GM19372 (cell line): ENCODE measurements at regions not wholly inside any gene's neighbourhood (a gene's known extent, or its start where the extent isn't known, plus 50 kb on each side); places are given as distances from the start of the nearest gene placed in this dataset.

Experiments used
- ATAC-seq: cut with Tn5 transposase; IDR thresholded peaks from one replicate; pipeline ENCODE4 v1.9.1; 2021; ENCODE audit warnings: mild to moderate bottlenecking, low read depth, moderate library complexity; ENCODE audit not compliant: unreplicated experiment

DNA sequence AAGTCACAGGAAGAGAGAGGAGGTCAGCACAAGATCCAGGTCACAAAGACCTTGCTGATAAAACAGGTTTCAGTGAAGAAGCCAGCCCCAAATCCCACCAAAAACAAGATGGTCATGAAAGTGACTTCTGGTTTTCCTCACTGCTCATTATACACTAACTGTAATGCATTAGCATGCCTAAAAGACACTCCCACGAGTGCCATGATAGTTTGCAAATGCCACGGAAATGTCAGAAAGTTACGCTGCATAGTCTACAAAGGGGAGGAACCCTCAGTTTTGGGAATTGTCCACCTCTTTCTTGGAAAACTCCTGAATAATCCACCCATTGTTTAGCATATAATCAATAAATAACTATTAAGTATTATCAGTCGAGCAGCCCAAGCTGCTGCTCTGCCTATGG is 427.2 kb downstream of the RFPL4B start:
- no peak for ATAC-seq

DNA sequence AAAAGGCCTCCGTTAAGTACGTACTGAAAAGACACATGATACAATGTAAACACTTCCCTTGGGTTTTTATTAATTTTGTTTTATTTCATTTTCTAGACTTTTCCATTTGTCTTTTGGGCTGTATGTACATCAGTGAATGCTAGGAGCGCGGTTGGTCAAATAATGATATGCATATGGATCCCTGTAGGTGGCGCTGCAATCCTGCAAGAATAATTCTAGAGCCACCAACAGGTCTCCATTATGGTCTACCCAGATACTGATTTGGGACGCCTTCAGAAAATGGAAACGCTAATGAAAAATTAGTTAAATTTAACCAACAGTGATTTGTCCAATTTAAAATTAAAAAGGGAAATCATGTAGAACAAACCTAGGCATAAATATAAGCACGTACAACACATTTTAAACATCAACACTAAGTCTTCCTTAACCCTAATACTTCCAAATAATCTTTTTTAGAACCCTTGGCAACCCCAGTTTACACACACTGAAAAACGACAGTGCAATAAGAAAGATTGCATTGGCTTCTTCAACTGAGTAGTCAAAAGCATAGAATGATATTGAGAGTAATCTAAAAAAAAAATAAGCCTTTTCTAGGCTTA is 433.5 kb downstream of the RFPL4B start:
- ATAC-seq = peak; percentile 94

DNA sequence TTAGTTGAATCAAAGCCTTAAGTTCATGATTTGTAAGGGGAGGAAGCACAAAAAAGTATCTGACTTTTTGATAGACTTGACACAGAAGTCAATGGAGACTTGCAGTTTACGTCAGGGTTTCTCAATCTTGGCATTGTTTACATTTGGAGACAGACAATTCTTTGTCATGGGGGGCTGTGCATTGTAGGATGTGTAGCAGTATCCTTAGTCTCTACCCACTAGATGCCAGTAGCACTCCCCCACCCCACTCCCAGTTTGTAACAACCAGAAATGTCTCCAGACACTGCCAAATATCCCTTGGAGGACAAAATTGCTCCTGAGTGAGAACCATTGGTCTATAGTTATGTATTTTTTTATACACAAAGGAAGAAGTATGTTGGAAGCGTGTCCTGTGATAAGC is 434.1 kb downstream of the RFPL4B start:
- no peak for ATAC-seq

DNA sequence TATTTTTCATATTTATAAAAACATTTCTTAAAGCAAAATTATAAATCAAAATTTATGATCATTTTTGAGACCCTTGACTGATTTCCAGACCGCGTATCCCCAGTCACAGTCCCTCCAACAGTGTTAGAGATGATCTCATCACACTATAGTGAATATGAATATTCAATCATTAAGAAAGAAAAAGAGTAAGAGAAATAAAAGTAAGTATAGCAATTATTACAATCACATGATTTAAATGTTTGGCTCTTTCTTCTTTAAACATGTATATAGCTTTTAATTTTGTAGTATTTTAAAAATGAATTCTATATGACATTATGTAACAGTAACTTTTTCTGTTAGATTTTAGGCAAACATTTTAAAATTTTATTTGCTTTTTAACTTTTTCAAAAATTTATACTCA is 438.3 kb downstream of the RFPL4B start:
- no peak for ATAC-seq

DNA sequence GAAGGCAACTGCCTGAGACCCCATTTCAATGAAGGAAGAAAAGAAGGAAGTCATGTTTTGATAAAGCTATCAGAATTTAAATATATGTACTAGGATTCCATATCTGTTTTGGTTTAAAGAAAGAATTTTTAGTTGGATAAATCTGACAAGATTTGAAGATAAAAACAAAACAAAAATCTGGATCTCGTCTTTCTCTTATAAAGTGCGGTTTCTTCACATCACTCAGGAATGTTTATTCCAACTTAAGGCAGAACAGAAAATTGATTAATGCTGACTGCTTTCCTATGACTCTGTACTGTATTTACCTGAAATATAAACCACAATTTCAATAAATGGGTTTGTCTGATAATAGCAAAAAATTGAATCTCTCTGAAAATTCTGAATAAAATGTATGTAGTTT is 439.7 kb downstream of the RFPL4B start:
- no peak for ATAC-seq

DNA sequence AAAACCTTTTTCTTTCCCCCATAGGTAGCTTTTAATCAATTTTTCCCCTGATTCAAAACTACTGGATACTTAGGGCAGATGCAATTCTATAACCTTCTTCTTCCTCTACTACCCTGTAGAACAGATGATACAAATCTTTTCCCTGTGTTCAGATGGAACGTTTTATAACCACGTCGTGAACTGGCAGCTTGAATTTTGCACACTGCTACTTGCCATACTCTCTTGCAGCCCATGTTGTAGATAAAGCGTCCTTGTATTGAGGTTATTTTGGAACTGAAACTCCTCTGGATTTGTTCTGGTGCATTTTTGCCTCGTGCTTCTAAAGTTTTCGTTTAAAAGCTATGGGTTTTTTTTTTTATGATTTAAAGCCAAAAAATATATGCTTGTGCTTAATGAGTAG is 440.2 kb downstream of the RFPL4B start:
- no peak for ATAC-seq

DNA sequence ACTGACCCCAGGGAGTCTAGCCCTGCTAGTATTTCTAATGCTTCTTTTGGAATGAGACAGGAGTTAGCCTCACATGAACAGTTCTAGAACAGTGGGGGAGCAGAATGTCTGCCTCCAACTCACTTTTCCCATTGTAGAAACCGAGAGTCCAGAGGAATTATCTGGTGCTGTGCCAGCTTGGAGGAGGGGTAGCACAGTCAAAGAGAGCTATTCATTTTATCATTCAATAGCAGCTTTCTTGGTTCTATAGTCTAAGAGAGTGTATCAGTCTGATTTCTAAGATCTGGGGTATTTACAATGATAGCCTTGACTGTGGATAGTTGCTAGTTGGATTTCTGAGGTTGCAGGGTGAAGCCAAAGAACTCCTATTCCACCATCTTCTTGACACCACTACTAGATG is 448.2 kb downstream of the RFPL4B start:
- ATAC-seq = no peak

DNA sequence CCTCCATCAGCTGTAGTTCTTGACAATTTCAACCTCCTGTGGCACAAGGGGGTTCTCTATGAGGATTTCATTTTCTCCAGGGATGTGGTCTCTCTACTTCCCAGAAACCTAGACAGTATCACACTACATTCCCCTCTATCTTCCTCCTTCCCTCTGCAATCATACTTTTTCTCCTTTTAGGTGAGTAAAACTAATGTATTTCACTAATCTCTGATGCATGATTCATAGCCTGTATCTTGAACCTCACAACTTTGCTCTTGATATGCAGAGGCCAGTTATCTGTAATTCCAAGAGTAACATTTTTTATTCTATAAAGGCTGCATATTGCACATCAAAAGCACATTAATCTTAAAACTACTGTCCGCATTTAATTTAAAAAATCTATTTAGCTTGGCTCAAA is 449.6 kb downstream of the RFPL4B start:
- ATAC-seq = no peak

DNA sequence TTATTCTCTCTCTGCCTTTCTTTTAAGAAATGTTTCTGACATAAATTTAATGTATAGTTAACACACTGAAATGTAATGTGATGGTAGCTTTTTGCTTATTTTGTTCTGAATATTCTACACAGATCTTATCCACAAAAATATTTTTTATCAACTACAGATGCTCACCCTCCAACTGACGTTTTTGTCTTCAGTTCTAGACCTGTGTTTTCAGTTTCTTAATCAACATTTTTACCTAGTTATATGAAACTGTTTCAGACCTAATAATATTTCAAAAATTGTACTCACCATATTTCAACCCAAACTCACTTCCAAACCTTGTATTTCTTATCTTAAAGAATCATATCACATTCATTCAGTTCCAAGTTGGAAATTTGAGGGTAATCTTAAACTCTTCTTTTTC is 452.8 kb downstream of the RFPL4B start:
- no peak for ATAC-seq

DNA sequence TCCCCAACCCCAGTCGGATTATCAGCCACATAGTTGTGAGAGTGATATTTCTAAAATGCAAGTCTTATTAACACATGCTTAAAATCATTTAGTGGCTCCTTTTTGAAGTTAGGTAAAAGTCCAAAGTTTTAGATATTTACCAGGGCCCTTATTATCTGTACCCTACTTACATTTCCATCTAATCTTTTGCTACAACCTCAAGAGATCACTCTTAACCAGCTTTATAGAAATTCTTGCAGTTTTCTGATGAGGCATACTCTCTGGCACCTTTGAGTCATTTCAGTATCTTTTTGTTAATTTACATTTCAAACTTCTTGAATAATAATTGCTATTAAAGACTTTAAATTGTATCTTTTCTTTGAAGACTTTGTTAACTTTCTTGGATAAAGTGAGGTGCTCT is 453.3 kb downstream of the RFPL4B start:
- no peak for ATAC-seq

DNA sequence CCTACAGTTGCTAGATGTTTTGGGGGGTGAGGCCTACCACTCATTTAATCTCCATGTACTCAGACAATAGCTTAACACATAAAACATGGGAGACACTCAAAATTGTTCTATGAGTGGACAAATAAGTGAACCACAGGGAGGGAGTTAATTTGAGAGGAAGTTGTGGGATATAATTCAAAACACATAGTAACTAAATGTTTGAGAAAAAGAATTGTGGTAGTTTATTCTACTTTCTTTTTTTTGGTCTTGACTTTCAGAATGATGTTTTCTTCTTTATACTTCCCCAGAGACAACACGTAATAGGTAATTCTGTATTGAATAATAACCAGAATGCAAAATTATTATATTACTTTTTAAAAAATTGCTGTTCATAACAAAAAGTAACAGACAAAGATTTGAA is 453.8 kb downstream of the RFPL4B start:
- ATAC-seq = no peak

DNA sequence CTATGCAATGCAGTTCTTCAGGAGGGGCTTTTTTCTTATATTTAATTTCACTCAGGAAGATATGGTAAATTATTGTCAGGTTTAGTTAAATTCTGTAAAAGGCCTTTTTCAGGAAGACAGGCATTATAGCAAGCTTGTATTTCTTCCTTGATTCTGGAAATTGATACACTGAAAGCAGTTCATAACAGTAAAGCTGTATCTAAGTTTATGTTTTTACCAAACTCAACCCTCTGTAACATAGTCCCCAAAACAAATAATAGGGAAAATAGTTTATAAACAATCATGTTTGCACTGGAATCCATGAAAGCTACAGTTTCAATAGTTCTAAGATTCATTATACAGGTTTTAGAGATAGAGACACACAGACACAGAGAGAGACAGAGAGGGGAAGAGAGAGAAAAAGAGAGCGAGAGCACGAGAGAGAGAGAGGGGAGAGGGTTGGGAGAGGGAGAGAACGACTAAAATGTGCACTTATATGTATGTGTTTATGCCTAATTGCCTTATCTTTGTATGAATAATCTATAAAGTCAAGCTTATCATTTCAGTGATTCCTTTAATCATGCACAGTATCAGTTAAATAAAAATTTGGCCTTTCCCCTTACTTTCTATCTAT is 454.4 kb downstream of the RFPL4B start:
- ATAC-seq = no peak

DNA sequence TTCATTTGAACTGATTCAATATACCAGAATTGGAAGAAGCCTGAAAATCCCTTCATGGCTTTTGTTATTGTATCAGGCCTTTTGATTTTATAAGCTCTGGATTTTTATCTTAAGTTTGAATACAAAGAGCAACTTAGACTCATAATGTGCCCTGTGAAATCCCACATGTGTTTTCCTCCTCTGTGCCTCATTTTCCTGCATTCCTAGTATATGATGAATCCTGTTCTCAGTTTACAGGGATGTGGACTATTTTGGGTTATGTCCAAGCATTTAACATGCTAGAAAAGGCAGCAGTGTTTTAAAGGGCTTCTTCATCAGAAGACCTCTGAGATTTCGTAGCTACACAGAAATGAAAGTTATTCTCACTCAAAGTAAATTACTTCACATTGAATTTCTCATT is 455.0 kb downstream of the RFPL4B start:
- ATAC-seq = no peak

DNA sequence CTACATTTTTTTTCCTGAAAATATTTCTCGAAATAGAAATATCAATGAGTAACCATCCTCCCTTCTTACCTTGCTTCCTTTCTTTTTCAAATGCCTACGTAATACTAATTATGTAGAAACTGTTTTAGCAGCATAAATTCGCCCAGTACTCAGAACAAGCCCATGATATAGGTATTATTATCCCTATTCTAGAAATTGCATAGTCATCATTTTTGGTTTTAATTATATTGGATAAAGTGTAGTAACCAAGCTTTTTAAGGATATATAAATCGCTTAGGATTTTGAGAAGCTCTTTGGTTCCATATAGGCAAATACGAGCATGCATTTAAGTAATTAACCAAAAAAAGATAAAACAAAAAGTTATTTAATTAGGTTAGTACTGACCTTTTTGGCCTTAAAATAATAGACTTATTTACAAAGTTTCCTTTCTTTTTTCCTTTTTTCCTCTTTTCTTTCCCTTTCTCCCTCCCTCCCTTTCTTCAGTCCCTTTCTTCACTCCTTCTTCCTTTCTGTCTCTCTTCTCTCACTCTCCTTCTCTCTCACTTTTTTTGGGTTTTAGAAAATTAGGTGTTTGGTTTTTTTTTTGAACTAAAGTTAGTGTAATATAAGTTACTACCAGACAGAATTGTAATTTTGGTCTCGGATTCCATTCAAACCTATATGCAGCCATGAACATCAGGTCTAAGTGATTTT is 457.7 kb downstream of the RFPL4B start:
- no peak for ATAC-seq

DNA sequence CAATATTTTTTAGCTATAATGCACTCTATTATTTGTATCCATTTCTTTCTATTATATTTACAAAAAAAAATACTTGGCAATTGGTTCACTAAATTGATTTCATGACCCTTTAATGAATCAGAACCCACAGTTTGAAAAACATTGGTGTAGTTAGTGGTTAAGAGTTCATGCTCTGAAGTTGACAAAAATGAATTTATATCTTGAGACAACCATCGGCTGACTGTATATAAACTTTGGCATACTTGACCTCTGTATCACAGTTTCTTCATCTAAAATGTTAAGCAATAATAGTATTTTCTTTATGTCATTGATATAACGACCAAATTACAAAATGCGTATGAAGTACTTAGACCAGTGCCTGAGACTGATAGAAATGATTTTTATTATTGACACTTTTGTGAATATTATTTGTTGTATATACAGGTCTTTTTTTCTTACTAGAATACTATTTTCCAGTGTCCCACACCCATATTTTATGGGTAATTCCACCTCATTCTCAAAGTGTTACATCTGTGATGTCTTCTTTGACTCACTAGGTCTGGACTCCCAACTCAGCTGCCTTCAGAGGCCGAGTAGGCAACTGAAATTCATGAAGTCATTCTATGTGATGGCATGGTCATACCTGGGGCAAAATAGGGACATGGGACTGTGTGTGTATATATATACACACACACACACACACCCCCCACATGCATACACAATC is 459.2 kb downstream of the RFPL4B start:
- no peak for ATAC-seq

DNA sequence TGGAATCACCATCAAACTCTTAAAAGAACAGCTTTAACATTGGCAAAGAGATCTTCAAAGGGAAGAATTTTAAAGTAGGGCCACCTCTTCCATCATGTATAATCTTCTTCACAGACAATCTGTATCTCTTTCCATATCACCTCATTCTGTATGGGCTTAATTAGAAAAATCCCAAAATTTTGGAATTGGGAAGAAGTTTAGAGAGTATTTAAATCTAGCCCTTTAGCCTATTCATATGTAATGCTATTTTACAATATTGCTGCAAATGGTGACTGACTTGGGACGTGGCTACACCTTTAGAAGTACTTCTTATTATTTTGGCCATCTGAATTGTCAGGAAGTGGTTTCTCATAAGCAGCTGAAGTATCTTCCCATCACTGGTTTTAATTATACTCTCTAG is 474.3 kb downstream of the RFPL4B start:
- no peak for ATAC-seq

DNA sequence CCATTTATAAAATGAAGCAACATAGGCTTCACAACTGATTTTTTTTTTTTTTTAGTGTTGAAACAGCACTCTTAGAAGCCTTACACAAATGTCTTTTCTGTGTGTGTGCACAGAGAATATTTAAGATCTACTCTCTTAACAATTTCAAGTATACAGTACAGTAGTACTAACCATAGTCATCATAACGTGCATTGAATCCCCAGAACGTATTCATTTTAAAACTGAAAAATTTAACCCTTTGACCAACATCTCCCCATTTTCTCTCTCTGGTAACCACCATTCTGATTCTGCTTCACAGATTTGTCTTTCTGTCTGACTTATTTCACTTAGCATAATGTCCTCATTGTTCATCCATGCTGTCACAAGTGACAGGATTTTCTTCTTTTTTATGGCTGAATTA is 475.6 kb downstream of the RFPL4B start:
- ATAC-seq = no peak

DNA sequence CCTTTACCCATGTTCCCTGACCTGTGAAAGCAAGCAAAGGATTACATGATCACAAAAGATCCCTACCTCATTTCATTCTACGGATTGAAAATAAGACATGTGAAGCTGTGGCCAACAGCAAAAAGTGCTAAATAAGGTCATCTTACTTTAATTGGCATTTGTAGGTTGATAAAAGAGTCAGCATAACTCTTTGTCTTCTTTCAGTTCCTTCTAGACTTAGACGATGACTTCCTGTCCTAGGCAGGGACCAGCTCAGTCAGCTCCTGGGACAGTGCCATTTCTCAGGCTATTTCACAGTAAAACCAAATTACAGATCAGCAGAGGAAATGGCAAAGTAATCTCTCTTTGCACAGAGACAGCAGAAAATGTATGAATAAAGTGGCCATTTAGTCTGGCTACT is 480.7 kb downstream of the RFPL4B start:
- ATAC-seq = peak; percentile 95

DNA sequence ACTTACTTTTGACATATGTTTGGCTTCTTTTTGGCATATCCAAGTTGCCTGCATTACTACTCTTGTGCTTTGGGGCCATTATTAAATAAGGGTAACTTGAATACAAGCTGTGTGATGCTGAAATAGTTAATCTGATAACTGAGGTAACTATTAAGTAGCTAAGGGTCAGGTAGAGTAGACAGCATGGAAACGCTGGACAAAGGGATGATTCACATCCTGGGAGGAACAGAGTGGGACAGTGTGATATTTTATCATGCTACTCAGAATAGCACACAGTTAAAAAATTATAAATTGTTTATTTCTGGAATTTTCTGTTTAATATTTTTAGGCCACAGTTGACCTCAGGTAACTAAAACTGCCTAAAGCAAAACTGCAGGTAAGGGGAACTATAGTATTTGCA is 483.9 kb downstream of the RFPL4B start:
- no peak for ATAC-seq

DNA sequence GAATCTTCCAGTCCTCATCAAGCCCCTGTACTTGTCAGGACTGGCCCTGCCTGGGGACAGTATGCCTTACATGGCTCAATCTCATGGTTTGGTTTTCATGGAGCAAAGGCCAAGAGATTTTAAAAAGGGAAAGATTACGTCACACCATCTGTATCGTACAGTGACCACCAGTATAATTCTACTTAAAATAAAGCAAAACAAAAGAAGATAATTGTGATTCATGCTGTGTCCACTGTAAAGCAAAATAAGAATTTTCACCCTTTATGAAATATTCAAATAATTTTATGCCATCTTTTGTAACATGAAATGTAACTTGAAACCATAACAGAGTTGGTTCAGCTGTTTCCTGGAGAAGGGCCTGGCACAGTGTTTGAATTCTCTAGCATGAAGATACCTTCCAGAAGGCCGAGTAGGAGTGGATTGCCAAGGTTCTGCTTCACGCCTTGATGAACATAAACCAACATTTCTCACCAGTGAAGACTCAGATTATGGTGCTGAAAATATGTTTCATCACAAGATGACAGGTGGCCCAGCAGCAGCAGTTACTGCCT is 486.5 kb downstream of the RFPL4B start:
- no peak for ATAC-seq

DNA sequence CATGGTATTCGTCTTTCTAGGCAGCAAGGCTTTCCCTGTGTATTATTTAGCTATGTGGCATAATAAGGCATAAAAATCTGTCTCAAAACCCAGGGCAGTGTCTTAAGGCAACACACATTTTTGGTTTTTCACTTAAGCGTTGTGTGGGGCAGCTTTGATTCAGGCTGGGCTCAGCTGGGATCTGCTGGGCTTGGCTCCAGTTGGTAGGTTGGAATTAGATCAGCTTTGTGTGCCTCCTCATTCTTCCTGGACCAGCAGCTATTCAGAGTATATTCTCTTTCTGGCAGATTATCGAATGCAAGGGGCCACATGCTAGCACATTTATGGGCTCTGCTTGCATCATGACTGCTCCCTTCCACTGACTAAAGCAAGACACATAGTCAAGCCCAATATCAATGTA is 487.9 kb downstream of the RFPL4B start:
- ATAC-seq = no peak
